Gastrocnemius medialis (tissue), 4 donors: ENCODE measurements at regions not wholly inside any gene's neighbourhood (a gene's known extent, or its start where the extent isn't known, plus 50 kb on each side); places are given as distances from the start of the nearest gene placed in this dataset.

Experiments used
- CTCF ChIP-seq, 5 experiments: fragments of 450-650 bp in 3 of 5; fragments of 200-600 bp in 2 of 5; sonication (generic) in 2 of 5; IDR thresholded peaks in 4 of 5; conservative IDR thresholded peaks in 1 of 5; 1 replicate in 4 of 5; 2 replicates in 1 of 5; pipeline ENCODE4 v1.5.1; 2016 to 2019; ENCODE audit warnings: antibody characterized with exemption in 5 of 5, mild to moderate bottlenecking in 3 of 5, moderate library complexity in 3 of 5
- POLR2A ChIP-seq, 2 donors: fragments of 450-650 bp; IDR thresholded peaks; one replicate each; pipeline ENCODE4 v1.6.1; 2017; ENCODE audit warnings: antibody characterized with exemption in 2 of 2, mild to moderate bottlenecking in 2 of 2, moderate library complexity in 2 of 2

DNA sequence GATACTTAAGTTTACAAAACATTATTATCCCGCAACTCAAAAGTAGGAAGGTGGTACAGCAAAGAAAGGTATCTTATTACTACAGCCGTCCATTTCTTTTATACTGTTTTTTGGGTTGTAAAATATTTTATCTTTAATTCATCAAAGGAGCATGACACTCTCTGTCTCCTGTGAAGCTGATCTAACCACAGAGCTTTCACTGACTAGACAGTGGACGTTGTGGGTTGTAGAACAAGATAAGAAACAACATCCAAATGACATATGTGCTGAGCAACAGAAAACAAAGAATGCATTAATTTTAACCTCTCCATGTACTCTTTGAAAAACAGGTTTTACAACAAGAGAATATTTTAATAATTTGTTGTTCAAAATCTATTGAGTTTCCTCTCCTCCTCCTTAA lies 195.9 kb upstream of the FBXO33 start:
- no peak for TF ChIP-seq CTCF (IDR thresholded peaks at IDR 0.05 in 4 of 5, conservative IDR thresholded peaks at IDR 0.05 in 1 of 5)
- no peak for TF ChIP-seq POLR2A (IDR thresholded peaks at IDR 0.05)
